ENCODE measurements at regions not wholly inside any gene's neighbourhood (a gene's known extent, or its start where the extent isn't known, plus 50 kb on each side); places are given as distances from the start of the nearest gene placed in this dataset.

DNA sequence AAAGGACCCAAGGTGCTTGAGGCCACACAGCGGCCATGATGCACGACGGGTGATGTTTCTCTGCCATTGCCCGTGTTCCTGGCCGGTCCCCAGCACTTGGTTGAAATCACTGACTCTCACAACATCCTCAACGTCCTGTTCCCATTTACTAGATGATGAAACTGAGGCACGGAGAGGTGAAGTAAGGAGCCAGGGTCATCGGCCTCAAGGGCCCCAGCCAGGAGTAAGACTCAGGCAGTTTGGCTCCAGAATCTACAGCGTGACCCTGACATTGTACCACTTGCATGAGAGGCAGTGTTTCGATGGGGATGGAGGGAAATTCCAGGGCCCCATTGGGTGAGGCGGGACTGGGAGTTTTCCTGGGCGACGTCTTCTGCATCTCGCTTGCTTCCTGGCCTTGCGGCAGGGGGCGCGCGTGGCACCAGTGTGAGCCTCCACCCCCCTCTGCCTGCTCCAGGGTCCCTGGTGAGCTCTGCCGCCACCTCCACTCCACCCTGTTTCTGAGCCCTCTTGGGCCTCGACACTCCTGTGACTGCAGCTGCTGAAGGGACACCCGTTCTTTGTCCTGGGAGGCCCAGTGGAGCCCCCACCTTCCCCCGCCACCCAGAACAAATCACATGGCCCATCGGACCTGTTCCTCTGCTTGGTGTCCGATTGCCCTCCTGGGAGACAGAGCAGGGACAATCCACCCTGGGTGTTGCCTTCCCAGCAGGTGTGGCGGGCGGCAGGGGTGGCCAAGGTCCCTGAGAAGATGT, 133.0 kb upstream of the GSE1 start:
- Histone ChIP-seq H3K79me2 (ENCODE audit: insufficient read depth, low read length) (no peaks in the 10 kb centered on the region), H2AFZ (ENCODE audit: low read depth, low read length) (no peak overlapping the region), H3K27me3 (ENCODE audit: insufficient read depth, low read length) (peaks cover under 1% of the 10 kb centered on the region), H3K4me3 (ENCODE audit: insufficient read depth, low read depth, low read length) (no peak overlapping the region), H3K9me3 (ENCODE audit: insufficient read depth, low read depth, low read length) (no peaks in the 10 kb centered on the region), H3K4me2 (ENCODE audit: low read length) (no peak overlapping the region), H3K9ac (ENCODE audit: low read length) (no peak overlapping the region), H3K27ac (ENCODE audit: low read depth, low read length) (no peak overlapping the region), H3K36me3 (ENCODE audit: insufficient read depth, low read length) (no peaks in the 10 kb centered on the region), H3K4me1 (ENCODE audit: insufficient read depth, low read length) (no peaks in the 10 kb centered on the region), H4K20me1 (ENCODE audit: insufficient read depth, low read length) (peaks cover 53% of the 10 kb centered on the region)
- TF ChIP-seq, protein P1, sequence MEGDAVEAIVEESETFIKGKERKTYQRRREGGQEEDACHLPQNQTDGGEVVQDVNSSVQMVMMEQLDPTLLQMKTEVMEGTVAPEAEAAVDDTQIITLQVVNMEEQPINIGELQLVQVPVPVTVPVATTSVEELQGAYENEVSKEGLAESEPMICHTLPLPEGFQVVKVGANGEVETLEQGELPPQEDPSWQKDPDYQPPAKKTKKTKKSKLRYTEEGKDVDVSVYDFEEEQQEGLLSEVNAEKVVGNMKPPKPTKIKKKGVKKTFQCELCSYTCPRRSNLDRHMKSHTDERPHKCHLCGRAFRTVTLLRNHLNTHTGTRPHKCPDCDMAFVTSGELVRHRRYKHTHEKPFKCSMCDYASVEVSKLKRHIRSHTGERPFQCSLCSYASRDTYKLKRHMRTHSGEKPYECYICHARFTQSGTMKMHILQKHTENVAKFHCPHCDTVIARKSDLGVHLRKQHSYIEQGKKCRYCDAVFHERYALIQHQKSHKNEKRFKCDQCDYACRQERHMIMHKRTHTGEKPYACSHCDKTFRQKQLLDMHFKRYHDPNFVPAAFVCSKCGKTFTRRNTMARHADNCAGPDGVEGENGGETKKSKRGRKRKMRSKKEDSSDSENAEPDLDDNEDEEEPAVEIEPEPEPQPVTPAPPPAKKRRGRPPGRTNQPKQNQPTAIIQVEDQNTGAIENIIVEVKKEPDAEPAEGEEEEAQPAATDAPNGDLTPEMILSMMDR (IDR thresholded peaks at IDR 0.05; ENCODE audit: insufficient read depth, low read depth, low read length): no peak
- TF ChIP-seq EZH2 (IDR thresholded peaks at IDR 0.05; ENCODE audit: insufficient read depth, low read length): no peak
- FAIRE-seq (no peak), DNase-seq (ENCODE audit: low read depth) (no peak)
- no peak overlapping the region for H3K4me3 Mint-ChIP-seq (ENCODE audit: unreplicated experiment)
- no peaks in the 10 kb centered on the region for H3K9me3 Mint-ChIP-seq (ENCODE audit: unreplicated experiment)
- H3K36me3 Mint-ChIP-seq (ENCODE audit: low read depth, unreplicated experiment): no peaks in the 10 kb centered on the region
- peaks cover 31% of the 10 kb centered on the region for H3K27me3 Mint-ChIP-seq (ENCODE audit: low read depth, unreplicated experiment)
- no peaks in the 10 kb centered on the region for H3K4me1 Mint-ChIP-seq (ENCODE audit: low read depth, unreplicated experiment)
- no peak overlapping the region for H3K27ac Mint-ChIP-seq (ENCODE audit: unreplicated experiment)

- H3K4me1 Mint-ChIP-seq (ENCODE audit: low read depth, unreplicated experiment): no peaks in the 10 kb centered on the region
Measured at GRCh38 chr16:85480727-85481101, 132.4 kb upstream of the GSE1 start.

More at GRCh38 chr16:85480727-85481101, 132.4 kb upstream of the GSE1 start:
- Histone ChIP-seq H3K79me2 (ENCODE audit: insufficient read depth, low read length) (no peaks in the 10 kb centered on the region), H3K9me3 (ENCODE audit: insufficient read depth, low read depth, low read length) (no peaks in the 10 kb centered on the region), H3K4me1 (ENCODE audit: insufficient read depth, low read length) (no peaks in the 10 kb centered on the region), H3K4me3 (ENCODE audit: insufficient read depth, low read depth, low read length) (no peak overlapping the region), H3K9ac (ENCODE audit: low read length) (no peak overlapping the region), H3K4me2 (ENCODE audit: low read length) (no peak overlapping the region), H2AFZ (ENCODE audit: low read depth, low read length) (no peak overlapping the region), H3K27me3 (ENCODE audit: insufficient read depth, low read length) (no peaks in the 10 kb centered on the region), H3K36me3 (ENCODE audit: insufficient read depth, low read length) (no peaks in the 10 kb centered on the region), H3K27ac (ENCODE audit: low read depth, low read length) (no peak overlapping the region), H4K20me1 (ENCODE audit: insufficient read depth, low read length) (peaks cover 50% of the 10 kb centered on the region)
- FAIRE-seq: no peak
- Mint-ChIP-seq H3K36me3 (ENCODE audit: low read depth, unreplicated experiment) (no peaks in the 10 kb centered on the region), H3K27me3 (ENCODE audit: low read depth, unreplicated experiment) (peaks cover 28% of the 10 kb centered on the region), H3K4me3 (ENCODE audit: unreplicated experiment) (no peak overlapping the region), H3K27ac (ENCODE audit: unreplicated experiment) (no peak overlapping the region), H3K9me3 (ENCODE audit: unreplicated experiment) (no peaks in the 10 kb centered on the region)
- DNase-seq (ENCODE audit: low read depth): no peak
- no peak for TF ChIP-seq EZH2 (IDR thresholded peaks at IDR 0.05; ENCODE audit: insufficient read depth, low read length)
- TF ChIP-seq, protein P1 (IDR thresholded peaks at IDR 0.05; ENCODE audit: insufficient read depth, low read depth, low read length): no peak
